Activated CD8-positive, alpha-beta memory T cell treated with anti-CD3 and anti-CD28 coated beads for 24 hours (primary cell): ENCODE measurements at regions not wholly inside any gene's neighbourhood (a gene's known extent, or its start where the extent isn't known, plus 50 kb on each side); places are given as distances from the start of the nearest gene placed in this dataset.

Experiments
- DNase-seq: peaks from one replicate; pipeline ENCODE4 v3.0.0-alpha.2; 2020

- no peak for DNase-seq
Observed at GRCh38 chr5:96243862-96244261, 189.2 kb downstream of the PCSK1 start.

- DNase-seq: no peak
Observed at GRCh38 chr5:96243203-96243602, 189.8 kb downstream of the PCSK1 start.

GRCh38 chr5:96242571-96242970 lies 190.5 kb downstream of the PCSK1 start:
- no peak for DNase-seq

- no peak for DNase-seq
Observed at GRCh38 chr5:96236831-96237230, 196.2 kb downstream of the PCSK1 start.

GRCh38 chr5:96236051-96236450 lies 197.0 kb downstream of the PCSK1 start:
- DNase-seq: no peak

GRCh38 chr5:96235008-96235910 lies 197.8 kb downstream of the PCSK1 start:
- no peak for DNase-seq

- DNase-seq: no peak
Observed at GRCh38 chr5:96232602-96233001, 200.4 kb downstream of the PCSK1 start.

GRCh38 chr5:96229188-96229587 lies 203.9 kb downstream of the PCSK1 start:
- DNase-seq: no peak

- DNase-seq: no peak
Observed at GRCh38 chr5:96228408-96228807, 204.6 kb downstream of the PCSK1 start.

GRCh38 chr5:96227957-96228356 lies 205.1 kb downstream of the PCSK1 start:
- DNase-seq: no peak

GRCh38 chr5:96226941-96227552 lies 206.0 kb downstream of the PCSK1 start:
- no peak for DNase-seq

GRCh38 chr5:96222129-96222528 lies 210.9 kb downstream of the PCSK1 start:
- DNase-seq: no peak

GRCh38 chr5:96220610-96221390 lies 212.2 kb downstream of the PCSK1 start:
- DNase-seq: no peak

- no peak for DNase-seq
Observed at GRCh38 chr5:96219580-96220281, 213.3 kb downstream of the PCSK1 start.

- DNase-seq: no peak
Observed at GRCh38 chr5:96218653-96219052, 214.4 kb downstream of the PCSK1 start.

GRCh38 chr5:96214442-96215197 lies 218.4 kb downstream of the PCSK1 start:
- no peak for DNase-seq

- no peak for DNase-seq
Observed at GRCh38 chr5:96209829-96210228, 223.2 kb downstream of the PCSK1 start.

GRCh38 chr5:96207420-96207819 lies 225.6 kb downstream of the PCSK1 start:
- DNase-seq: no peak

GRCh38 chr5:96203761-96204160 lies 229.3 kb downstream of the PCSK1 start:
- no peak for DNase-seq

- no peak for DNase-seq
Observed at GRCh38 chr5:96201503-96201902, 231.5 kb downstream of the PCSK1 start.

GRCh38 chr5:96200641-96201040 lies 232.4 kb downstream of the PCSK1 start:
- no peak for DNase-seq

GRCh38 chr5:96199713-96200183 lies 233.3 kb downstream of the PCSK1 start:
- DNase-seq: no peak
